GM12878 (cell line): ENCODE measurements at regions not wholly inside any gene's neighbourhood (a gene's known extent, or its start where the extent isn't known, plus 50 kb on each side); places are given as distances from the start of the nearest gene placed in this dataset.

Experiments used
- ATAC-seq: fragments of 200-7000 bp; cut with Tn5 transposase; 3 replicates; pipeline ENCODE4 v1.9.1; 2020; ENCODE audit warnings: mild to moderate bottlenecking, moderate library complexity
- BruUV-seq: library from RNA; stranded (reverse); fragments of 400-500 nt; replicated peaks from 2 replicates; lab custom pipeline; 2021; lab: Mats Ljungman, UMichigan
- CTCF ChIA-PET: fragments of 300-600 bp; sonication (Branson Sonifier 250); formaldehyde crosslinking; extraction: SDS; loops from one replicate; lab custom pipeline; 2021; ENCODE audit warnings: inconsistent platforms; lab: Yijun Ruan, JAX
- POLR2A ChIA-PET: fragments of 350-600 bp; formaldehyde crosslinking; extraction: SDS; loops from one replicate; lab custom pipeline; 2021; ENCODE audit warnings: inconsistent platforms; lab: Charles Lee
- RAD21 ChIA-PET: fragments of 300-600 bp; sonication (Branson Sonifier 250); formaldehyde crosslinking; loops from one replicate; lab custom pipeline; 2023; ENCODE audit warnings: antibody characterized with exemption; ENCODE audit not compliant: unreplicated experiment; lab: Charles Lee
- SMC1A ChIA-PET: fragments of 300-600 bp; sonication (Branson Sonifier 250); formaldehyde crosslinking; loops from one replicate; lab custom pipeline; 2023; ENCODE audit not compliant: unreplicated experiment, uncharacterized antibody; lab: Charles Lee
- DNase-seq: peaks from one replicate; pipeline ENCODE4 v3.0.0-alpha.2; 2011; ENCODE audit warnings: low read depth, low spot score
- FAIRE-seq: peaks from 3 replicates; lab custom pipeline; 2011; peaks lifted over from hg19 to GRCh38; lab: Jason Lieb, UNC
- H2AFZ ChIP-seq: 2 replicates; pipeline ENCODE4 v1.6.0; 2011; ENCODE audit warnings: low read depth, low read length, control low read depth; ENCODE audit not compliant: control insufficient read depth
- H3K27ac ChIP-seq: 2 replicates; pipeline ENCODE4 v1.5.1; 2011; ENCODE audit warnings: control low read depth; ENCODE audit not compliant: control insufficient read depth, insufficient read depth
- H3K27me3 ChIP-seq, 2 experiments: replicated peaks in 1 of 2; 2 replicates each; pipeline versions ENCODE4 v1.6.0 to v1.6.1; 2011; ENCODE audit warnings: low read length in 1 of 2; ENCODE audit not compliant: control insufficient read depth in 2 of 2, insufficient read depth in 2 of 2
- H3K36me3 ChIP-seq, 2 experiments: 2 replicates each; pipeline ENCODE4 v1.5.1; 2011; ENCODE audit warnings: low read length in 1 of 2; ENCODE audit not compliant: control insufficient read depth in 2 of 2, insufficient read depth in 2 of 2
- H3K4me1 ChIP-seq: 2 replicates; pipeline ENCODE4 v1.6.1; 2011; ENCODE audit warnings: mild to moderate bottlenecking, low read length, moderate library complexity, mixed read lengths; ENCODE audit not compliant: control insufficient read depth, insufficient read depth
- H3K4me2 ChIP-seq: 2 replicates; pipeline ENCODE4 v1.6.0; 2011; ENCODE audit warnings: control low read depth; ENCODE audit not compliant: control insufficient read depth, insufficient read depth
- H3K4me3 ChIP-seq: fragments of 200-600 bp; sonication (generic); 2 replicates; pipeline ENCODE4 v1.5.1; 2016
- H3K79me2 ChIP-seq: 2 replicates; pipeline ENCODE4 v1.6.0; 2011; ENCODE audit warnings: low read length; ENCODE audit not compliant: control insufficient read depth, insufficient read depth
- H3K9ac ChIP-seq: 2 replicates; pipeline ENCODE4 v1.8.0; 2011; ENCODE audit warnings: low read length, control low read depth, mixed read lengths; ENCODE audit not compliant: control insufficient read depth, insufficient read depth
- H3K9me3 ChIP-seq: replicated peaks from 3 replicates; pipeline ENCODE4 v1.5.1; 2011; ENCODE audit warnings: mild to moderate bottlenecking, low read length; ENCODE audit not compliant: control insufficient read depth, insufficient read depth
- H4K20me1 ChIP-seq: 2 replicates; pipeline ENCODE4 v1.6.0; 2011; ENCODE audit not compliant: control insufficient read depth, insufficient read depth
- ATF7 ChIP-seq: fragments of 450-650 bp; IDR thresholded peaks from 2 replicates; pipeline ENCODE4 v1.6.1; 2016; ENCODE audit warnings: low read depth, mild to moderate bottlenecking
- CBFB ChIP-seq: IDR thresholded peaks from 2 replicates; pipeline ENCODE4 v1.6.1; 2016; ENCODE audit warnings: antibody characterized with exemption, low read depth
- CBX5 ChIP-seq: sonication (generic); IDR thresholded peaks from 2 replicates; pipeline ENCODE4 v1.6.1; 2016; ENCODE audit warnings: low read depth, moderate library complexity, mild to moderate bottlenecking, inconsistent platforms
- CHD4 ChIP-seq: fragments of 200-600 bp; sonication (generic); IDR thresholded peaks from 2 replicates; pipeline ENCODE4 v1.6.1; 2016; ENCODE audit warnings: mild to moderate bottlenecking
- DPF2 ChIP-seq: fragments of 450-650 bp; IDR thresholded peaks from 2 replicates; pipeline ENCODE4 v1.6.1; 2017; ENCODE audit warnings: mild to moderate bottlenecking
- GABPA ChIP-seq: IDR thresholded peaks from 2 replicates; pipeline ENCODE4 v1.6.1; 2014; ENCODE audit warnings: antibody characterized with exemption, low read depth, mild to moderate bottlenecking, inconsistent platforms
- MXI1 ChIP-seq: fragments of 150-350 bp; IDR thresholded peaks from 2 replicates; pipeline ENCODE4 v1.6.1; 2011; ENCODE audit warnings: low read depth, mild to moderate bottlenecking, inconsistent platforms, low read length, improper control_type of control experiment
- MYC ChIP-seq: IDR thresholded peaks from 2 replicates; pipeline ENCODE4 v1.6.1; 2011; ENCODE audit warnings: mild to moderate bottlenecking, low read length, moderate library complexity, inconsistent platforms; ENCODE audit not compliant: insufficient read depth, insufficient replicate concordance, insufficient read length, severe bottlenecking
- NFXL1 ChIP-seq: fragments of 450-650 bp; IDR thresholded peaks from 2 replicates; pipeline ENCODE4 v1.6.1; 2017; ENCODE audit warnings: antibody characterized with exemption, mild to moderate bottlenecking, borderline replicate concordance
- NR2C2 ChIP-seq: IDR thresholded peaks from 2 replicates; pipeline ENCODE4 v1.6.1; 2011; ENCODE audit warnings: borderline replicate concordance, low read depth; ENCODE audit not compliant: control insufficient read depth, insufficient read length
- PML ChIP-seq: IDR thresholded peaks from 2 replicates; pipeline ENCODE4 v1.6.1; 2012; ENCODE audit warnings: low read length, inconsistent platforms
- RELA ChIP-seq: fragments of 450-650 bp; IDR thresholded peaks from 2 replicates; pipeline ENCODE4 v1.8.0; 2014; ENCODE audit warnings: borderline replicate concordance; ENCODE audit not compliant: partially characterized antibody
- TAF1 ChIP-seq: IDR thresholded peaks from 2 replicates; pipeline ENCODE4 v1.6.1; 2011; ENCODE audit warnings: mild to moderate bottlenecking, low read depth, low read length, borderline replicate concordance
- ZNF207 ChIP-seq: fragments of 450-650 bp; IDR thresholded peaks from 2 replicates; pipeline ENCODE4 v1.6.1; 2014; ENCODE audit warnings: antibody characterized with exemption, mild to moderate bottlenecking, borderline replicate concordance
- ZNF217 ChIP-seq: fragments of 450-650 bp; IDR thresholded peaks from 2 replicates; pipeline ENCODE4 v1.6.1; 2017; ENCODE audit warnings: antibody characterized with exemption, mild to moderate bottlenecking
- ZNF274 ChIP-seq: IDR thresholded peaks from one replicate; pipeline ENCODE4 v1.8.0; 2011; ENCODE audit not compliant: insufficient read length, insufficient read depth
- WGBS: methylation state at CpG from one replicate; pipeline ENCODE4 v1.1.6; 2016; ENCODE audit warnings: low lambda C conversion rate; ENCODE audit not compliant: insufficient replicate concordance, insufficient coverage; ENCODE audit errors: missing lambda C conversion rate; 5-methylcytosine and 5-hydroxymethylcytosine counted together
- in situ Hi-C: fragments of 300-500 bp; cut with MboI; formaldehyde crosslinking; loops from 9 replicates; pipeline ENCODE4 v1.14.3; 2018; ENCODE audit warnings: mixed read lengths
- intact Hi-C: fragments of 100-400 bp; cut with micrococcal nuclease; formaldehyde crosslinking; loops from one replicate; pipeline ENCODE4 v1.14.2; 2022; ENCODE audit not compliant: unreplicated experiment
- TF ChIP-seq, protein P1 (sequence below): IDR thresholded peaks from 2 replicates; pipeline ENCODE4 v1.6.1; 2012; ENCODE audit warnings: low read depth, low read length, improper control_type of control experiment
- TF ChIP-seq, protein P2 (sequence below): fragments of 450-650 bp; formaldehyde crosslinking; IDR thresholded peaks from 2 replicates; pipeline ENCODE4 v1.5.0; 2022; ENCODE audit warnings: mild to moderate bottlenecking, missing genetic modification characterization
- TF ChIP-seq, protein P3 (sequence below): fragments of 150-350 bp; IDR thresholded peaks from 2 replicates; pipeline ENCODE4 v1.6.1; 2016; ENCODE audit warnings: low read depth, low read length

DNA sequence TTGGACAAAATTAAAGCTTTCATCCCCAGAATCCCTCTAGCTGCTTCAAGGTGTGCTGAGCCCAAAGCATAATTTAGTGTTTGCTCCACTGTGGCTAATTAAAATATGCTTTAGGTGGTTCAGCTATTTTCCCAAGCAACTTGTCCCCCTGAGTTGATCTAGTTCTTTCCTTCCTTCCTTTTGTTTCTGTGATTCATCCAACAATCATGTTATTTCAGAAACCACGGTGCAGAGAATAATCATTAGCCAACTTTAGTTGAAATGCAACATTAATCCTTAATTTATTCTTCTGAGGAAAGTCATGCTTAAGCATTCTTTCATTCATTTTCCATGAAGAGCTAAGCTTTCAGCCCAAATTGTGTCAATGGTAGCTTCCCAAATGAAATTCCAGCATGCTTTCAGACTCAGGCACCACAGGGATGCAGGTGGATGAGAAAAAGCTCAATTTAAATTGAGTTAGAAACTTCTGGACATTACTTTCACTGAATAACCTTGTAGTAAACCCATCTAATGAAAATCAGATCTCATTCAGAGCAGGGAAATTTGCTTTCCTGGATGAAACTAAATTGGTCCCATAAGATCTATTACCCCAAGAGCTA, 209.0 kb upstream of the NT5E start:
- CTCF ChIA-PET, result no interaction called here
- no peak for ATAC-seq
- no TSS peak for BruUV-seq

More for the DNA sequence above, 209.0 kb upstream of the NT5E start:
- H3K4me1 ChIP-seq, result no peaks in the 10 kb centered on the region
- WGBS, result 0% methylated on average over 1 of the region's 1 CpG
- no peaks in the 10 kb centered on the region for H3K36me3 ChIP-seq
- H3K4me2 ChIP-seq, result no peak overlapping the region
- TF ChIP-seq ZNF274 (no peak), MXI1 (no peak), TAF1 (no peak), PML (no peak), CHD4 (no peak), DPF2 (no peak), ZNF207 (no peak), NR2C2 (no peak), GABPA (no peak), CBX5 (no peak), ZNF217 (no peak), NFXL1 (no peak), ATF7 (no peak), CBFB (no peak), MYC (no peak), RELA (no peak)
- TF ChIP-seq, protein P1, sequence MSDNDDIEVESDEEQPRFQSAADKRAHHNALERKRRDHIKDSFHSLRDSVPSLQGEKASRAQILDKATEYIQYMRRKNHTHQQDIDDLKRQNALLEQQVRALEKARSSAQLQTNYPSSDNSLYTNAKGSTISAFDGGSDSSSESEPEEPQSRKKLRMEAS, result no peak
- TF ChIP-seq, protein P2, sequence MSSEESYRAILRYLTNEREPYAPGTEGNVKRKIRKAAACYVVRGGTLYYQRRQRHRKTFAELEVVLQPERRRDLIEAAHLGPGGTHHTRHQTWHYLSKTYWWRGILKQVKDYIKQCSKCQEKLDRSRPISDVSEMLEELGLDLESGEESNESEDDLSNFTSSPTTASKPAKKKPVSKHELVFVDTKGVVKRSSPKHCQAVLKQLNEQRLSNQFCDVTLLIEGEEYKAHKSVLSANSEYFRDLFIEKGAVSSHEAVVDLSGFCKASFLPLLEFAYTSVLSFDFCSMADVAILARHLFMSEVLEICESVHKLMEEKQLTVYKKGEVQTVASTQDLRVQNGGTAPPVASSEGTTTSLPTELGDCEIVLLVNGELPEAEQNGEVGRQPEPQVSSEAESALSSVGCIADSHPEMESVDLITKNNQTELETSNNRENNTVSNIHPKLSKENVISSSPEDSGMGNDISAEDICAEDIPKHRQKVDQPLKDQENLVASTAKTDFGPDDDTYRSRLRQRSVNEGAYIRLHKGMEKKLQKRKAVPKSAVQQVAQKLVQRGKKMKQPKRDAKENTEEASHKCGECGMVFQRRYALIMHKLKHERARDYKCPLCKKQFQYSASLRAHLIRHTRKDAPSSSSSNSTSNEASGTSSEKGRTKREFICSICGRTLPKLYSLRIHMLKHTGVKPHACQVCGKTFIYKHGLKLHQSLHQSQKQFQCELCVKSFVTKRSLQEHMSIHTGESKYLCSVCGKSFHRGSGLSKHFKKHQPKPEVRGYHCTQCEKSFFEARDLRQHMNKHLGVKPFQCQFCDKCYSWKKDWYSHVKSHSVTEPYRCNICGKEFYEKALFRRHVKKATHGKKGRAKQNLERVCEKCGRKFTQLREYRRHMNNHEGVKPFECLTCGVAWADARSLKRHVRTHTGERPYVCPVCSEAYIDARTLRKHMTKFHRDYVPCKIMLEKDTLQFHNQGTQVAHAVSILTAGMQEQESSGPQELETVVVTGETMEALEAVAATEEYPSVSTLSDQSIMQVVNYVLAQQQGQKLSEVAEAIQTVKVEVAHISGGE (CRISPR knock-in tag), result no peak
- TF ChIP-seq, protein P3, sequence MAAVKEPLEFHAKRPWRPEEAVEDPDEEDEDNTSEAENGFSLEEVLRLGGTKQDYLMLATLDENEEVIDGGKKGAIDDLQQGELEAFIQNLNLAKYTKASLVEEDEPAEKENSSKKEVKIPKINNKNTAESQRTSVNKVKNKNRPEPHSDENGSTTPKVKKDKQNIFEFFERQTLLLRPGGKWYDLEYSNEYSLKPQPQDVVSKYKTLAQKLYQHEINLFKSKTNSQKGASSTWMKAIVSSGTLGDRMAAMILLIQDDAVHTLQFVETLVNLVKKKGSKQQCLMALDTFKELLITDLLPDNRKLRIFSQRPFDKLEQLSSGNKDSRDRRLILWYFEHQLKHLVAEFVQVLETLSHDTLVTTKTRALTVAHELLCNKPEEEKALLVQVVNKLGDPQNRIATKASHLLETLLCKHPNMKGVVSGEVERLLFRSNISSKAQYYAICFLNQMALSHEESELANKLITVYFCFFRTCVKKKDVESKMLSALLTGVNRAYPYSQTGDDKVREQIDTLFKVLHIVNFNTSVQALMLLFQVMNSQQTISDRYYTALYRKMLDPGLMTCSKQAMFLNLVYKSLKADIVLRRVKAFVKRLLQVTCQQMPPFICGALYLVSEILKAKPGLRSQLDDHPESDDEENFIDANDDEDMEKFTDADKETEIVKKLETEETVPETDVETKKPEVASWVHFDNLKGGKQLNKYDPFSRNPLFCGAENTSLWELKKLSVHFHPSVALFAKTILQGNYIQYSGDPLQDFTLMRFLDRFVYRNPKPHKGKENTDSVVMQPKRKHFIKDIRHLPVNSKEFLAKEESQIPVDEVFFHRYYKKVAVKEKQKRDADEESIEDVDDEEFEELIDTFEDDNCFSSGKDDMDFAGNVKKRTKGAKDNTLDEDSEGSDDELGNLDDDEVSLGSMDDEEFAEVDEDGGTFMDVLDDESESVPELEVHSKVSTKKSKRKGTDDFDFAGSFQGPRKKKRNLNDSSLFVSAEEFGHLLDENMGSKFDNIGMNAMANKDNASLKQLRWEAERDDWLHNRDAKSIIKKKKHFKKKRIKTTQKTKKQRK, result no peak
- no peaks in the 10 kb centered on the region for H4K20me1 ChIP-seq
- no peaks in the 10 kb centered on the region for H3K9me3 ChIP-seq
- H3K27me3 ChIP-seq, result no peaks in the 10 kb centered on the region
- intact Hi-C loops, result no loop called here
- in situ Hi-C loops, result no loop called here
- no peak for DNase-seq
- H3K79me2 ChIP-seq, result no peaks in the 10 kb centered on the region
- H2AFZ ChIP-seq, result no peak overlapping the region
- FAIRE-seq, result no peak
- ChIA-PET RAD21 (no interaction called here), SMC1A (no interaction called here), POLR2A (no interaction called here)
- no peak overlapping the region for H3K9ac ChIP-seq
- H3K27ac ChIP-seq, result no peak overlapping the region
- H3K4me3 ChIP-seq, result no peak overlapping the region
